ENCODE measurements at regions not wholly inside any gene's neighbourhood (a gene's known extent, or its start where the extent isn't known, plus 50 kb on each side); places are given as distances from the start of the nearest gene placed in this dataset.

GRCh38 chr5:117195076-117195475, 620.5 kb upstream of the SEMA6A start:
- no peaks in the 10 kb centered on the region for H3K4me1 ChIP-seq (ENCODE audit: control insufficient read depth in 2 of 2, insufficient read depth in 2 of 2, low read length in 1 of 2)

DNA sequence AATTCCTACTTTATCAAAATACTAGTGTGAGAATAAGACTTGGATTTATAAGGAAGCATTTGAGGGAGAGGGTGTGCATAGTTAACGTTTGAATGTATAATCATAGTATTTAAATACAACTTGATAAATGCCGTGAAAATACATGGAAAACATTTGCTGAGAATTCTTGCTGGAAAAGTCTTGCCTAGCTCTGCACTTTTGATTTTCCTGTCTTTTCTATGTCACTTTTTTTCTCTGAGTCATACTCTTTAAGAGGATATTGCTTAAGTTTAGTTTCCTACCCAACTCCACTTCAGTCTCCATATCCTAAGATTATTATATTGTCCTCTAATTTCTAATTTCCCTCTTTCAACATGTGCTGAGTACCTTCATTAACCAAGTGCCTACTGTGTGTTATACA, 616.6 kb upstream of the SEMA6A start:
- no peak overlapping the region for H3K4me3 ChIP-seq (ENCODE audit: low read depth in 1 of 2, low read length in 2 of 2)
- 80 to 84% methylated on average over 2 of the region's 2 CpGs for WGBS, 2 donors
- H3K27ac ChIP-seq (ENCODE audit: low read depth in 2 of 2, low read length in 1 of 2): no peak overlapping the region
- H3K27me3 ChIP-seq (ENCODE audit: control insufficient read depth in 1 of 2, insufficient read depth in 2 of 2, low read length in 2 of 2): no peaks in the 10 kb centered on the region
- H3K36me3 ChIP-seq (ENCODE audit: control insufficient read depth in 2 of 2, insufficient read depth in 2 of 2, low read length in 1 of 2): no peaks in the 10 kb centered on the region
- H3K4me1 ChIP-seq (ENCODE audit: control insufficient read depth in 2 of 2, insufficient read depth in 2 of 2, low read length in 1 of 2): no peaks in the 10 kb centered on the region
- no peaks in the 10 kb centered on the region for H3K9me3 ChIP-seq (ENCODE audit: control insufficient read depth in 2 of 2, insufficient read depth in 1 of 2, low read depth in 1 of 2, low read length in 1 of 2)

More at GRCh38 chr5:117195076-117195475, 620.5 kb upstream of the SEMA6A start:
- H3K9me3 ChIP-seq (ENCODE audit: control insufficient read depth in 2 of 2, insufficient read depth in 1 of 2, low read depth in 1 of 2, low read length in 1 of 2): no peaks in the 10 kb centered on the region
- H3K36me3 ChIP-seq (ENCODE audit: control insufficient read depth in 2 of 2, insufficient read depth in 2 of 2, low read length in 1 of 2): no peaks in the 10 kb centered on the region
- H3K4me3 ChIP-seq (ENCODE audit: low read depth in 1 of 2, low read length in 2 of 2): no peak overlapping the region
- no peaks in the 10 kb centered on the region for H3K27me3 ChIP-seq (ENCODE audit: control insufficient read depth in 1 of 2, insufficient read depth in 2 of 2, low read length in 2 of 2)
- no peak overlapping the region for H3K27ac ChIP-seq (ENCODE audit: low read depth in 2 of 2, low read length in 1 of 2)

DNA sequence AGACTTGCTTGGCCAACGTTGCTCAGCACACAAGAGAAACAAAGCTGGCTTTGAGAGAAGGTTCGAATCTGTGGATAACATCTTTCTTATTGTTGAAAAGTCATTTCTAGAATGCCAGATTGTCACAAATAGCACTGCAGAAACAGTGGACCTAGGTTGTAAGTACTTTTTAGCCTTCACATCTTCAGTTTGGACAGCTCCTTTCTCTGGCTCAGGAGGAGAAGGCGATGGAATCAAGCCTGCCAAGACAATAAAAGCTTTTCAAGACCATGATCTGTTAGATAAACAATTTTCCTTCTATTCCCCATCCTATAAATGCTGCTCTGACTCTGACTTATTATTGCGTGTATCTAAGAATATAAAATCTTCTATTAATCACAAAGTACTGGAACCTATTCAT, 615.2 kb upstream of the SEMA6A start:
- 62 to 70% methylated on average over 4 of the region's 4 CpGs for WGBS, 2 donors
- H3K4me3 ChIP-seq (ENCODE audit: low read depth in 1 of 2, low read length in 2 of 2): no peak overlapping the region
- H3K4me1 ChIP-seq (ENCODE audit: control insufficient read depth in 2 of 2, insufficient read depth in 2 of 2, low read length in 1 of 2): no peaks in the 10 kb centered on the region
- H3K27me3 ChIP-seq (ENCODE audit: control insufficient read depth in 1 of 2, insufficient read depth in 2 of 2, low read length in 2 of 2): no peaks in the 10 kb centered on the region
- no peaks in the 10 kb centered on the region for H3K9me3 ChIP-seq (ENCODE audit: control insufficient read depth in 2 of 2, insufficient read depth in 1 of 2, low read depth in 1 of 2, low read length in 1 of 2)
- H3K36me3 ChIP-seq (ENCODE audit: control insufficient read depth in 2 of 2, insufficient read depth in 2 of 2, low read length in 1 of 2): no peaks in the 10 kb centered on the region
- no peak overlapping the region for H3K27ac ChIP-seq (ENCODE audit: low read depth in 2 of 2, low read length in 1 of 2)

GRCh38 chr5:117188211-117188610, 613.6 kb upstream of the SEMA6A start:
- Histone ChIP-seq H3K4me3 (ENCODE audit: low read depth in 1 of 2, low read length in 2 of 2) (no peak overlapping the region), H3K27ac (ENCODE audit: low read depth in 2 of 2, low read length in 1 of 2) (no peak overlapping the region), H3K4me1 (ENCODE audit: control insufficient read depth in 2 of 2, insufficient read depth in 2 of 2, low read length in 1 of 2) (no peaks in the 10 kb centered on the region), H3K36me3 (ENCODE audit: control insufficient read depth in 2 of 2, insufficient read depth in 2 of 2, low read length in 1 of 2) (no peaks in the 10 kb centered on the region), H3K9me3 (ENCODE audit: control insufficient read depth in 2 of 2, insufficient read depth in 1 of 2, low read depth in 1 of 2, low read length in 1 of 2) (no peaks in the 10 kb centered on the region), H3K27me3 (ENCODE audit: control insufficient read depth in 1 of 2, insufficient read depth in 2 of 2, low read length in 2 of 2) (no peaks in the 10 kb centered on the region)
- WGBS, 2 donors: 14% methylated on average over 1 of the region's 1 CpG

- Histone ChIP-seq H3K4me3 (ENCODE audit: low read depth in 1 of 2, low read length in 2 of 2) (no peak overlapping the region), H3K36me3 (ENCODE audit: control insufficient read depth in 2 of 2, insufficient read depth in 2 of 2, low read length in 1 of 2) (no peaks in the 10 kb centered on the region), H3K4me1 (ENCODE audit: control insufficient read depth in 2 of 2, insufficient read depth in 2 of 2, low read length in 1 of 2) (no peaks in the 10 kb centered on the region), H3K27ac (ENCODE audit: low read depth in 2 of 2, low read length in 1 of 2) (no peak overlapping the region), H3K27me3 (ENCODE audit: control insufficient read depth in 1 of 2, insufficient read depth in 2 of 2, low read length in 2 of 2) (no peaks in the 10 kb centered on the region), H3K9me3 (ENCODE audit: control insufficient read depth in 2 of 2, insufficient read depth in 1 of 2, low read depth in 1 of 2, low read length in 1 of 2) (no peaks in the 10 kb centered on the region)
- 78% methylated on average over 3 of the region's 3 CpGs for WGBS, 2 donors
These were observed 612.1 kb upstream of the SEMA6A start for GRCh38 chr5:117186751-117187150.

- no peak overlapping the region for H3K27ac ChIP-seq (ENCODE audit: low read depth in 2 of 2, low read length in 1 of 2)
- H3K4me3 ChIP-seq (ENCODE audit: low read depth in 1 of 2, low read length in 2 of 2): no peak overlapping the region
- 72 to 81% methylated on average over 2 of the region's 2 CpGs for WGBS, 2 donors
These were observed 608.7 kb upstream of the SEMA6A start for GRCh38 chr5:117183326-117183725.

DNA sequence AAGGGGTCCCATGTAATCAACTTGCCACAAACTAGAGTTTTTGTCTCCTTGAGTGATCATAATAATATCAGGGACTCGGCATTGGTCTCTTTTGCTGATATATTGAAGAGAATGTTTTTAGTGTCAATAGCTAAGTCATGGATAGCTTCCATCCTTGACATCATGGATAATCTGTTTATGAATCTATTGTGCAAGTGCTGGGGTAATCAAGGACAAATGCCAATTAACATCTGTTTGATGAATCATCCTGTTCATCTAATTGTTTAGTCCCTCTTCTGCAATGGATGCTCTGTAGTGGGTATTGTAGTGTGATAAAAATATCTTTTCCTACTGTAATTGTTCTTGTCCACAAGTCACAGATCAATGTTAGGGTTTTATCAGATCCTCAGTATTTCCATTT, 607.5 kb upstream of the SEMA6A start:
- H3K36me3 ChIP-seq (ENCODE audit: control insufficient read depth in 2 of 2, insufficient read depth in 2 of 2, low read length in 1 of 2): no peaks in the 10 kb centered on the region
- WGBS, 2 donors: 81 to 82% methylated on average over 1 of the region's 1 CpG
- no peaks in the 10 kb centered on the region for H3K27me3 ChIP-seq (ENCODE audit: control insufficient read depth in 1 of 2, insufficient read depth in 2 of 2, low read length in 2 of 2)
- H3K9me3 ChIP-seq (ENCODE audit: control insufficient read depth in 2 of 2, insufficient read depth in 1 of 2, low read depth in 1 of 2, low read length in 1 of 2): no peaks in the 10 kb centered on the region
- no peak overlapping the region for H3K27ac ChIP-seq (ENCODE audit: low read depth in 2 of 2, low read length in 1 of 2)
- H3K4me3 ChIP-seq (ENCODE audit: low read depth in 1 of 2, low read length in 2 of 2): no peak overlapping the region
- H3K4me1 ChIP-seq (ENCODE audit: control insufficient read depth in 2 of 2, insufficient read depth in 2 of 2, low read length in 1 of 2): no peaks in the 10 kb centered on the region

More at GRCh38 chr5:117183326-117183725, 608.7 kb upstream of the SEMA6A start:
- Histone ChIP-seq H3K4me1 (ENCODE audit: control insufficient read depth in 2 of 2, insufficient read depth in 2 of 2, low read length in 1 of 2) (no peaks in the 10 kb centered on the region), H3K36me3 (ENCODE audit: control insufficient read depth in 2 of 2, insufficient read depth in 2 of 2, low read length in 1 of 2) (no peaks in the 10 kb centered on the region), H3K9me3 (ENCODE audit: control insufficient read depth in 2 of 2, insufficient read depth in 1 of 2, low read depth in 1 of 2, low read length in 1 of 2) (no peaks in the 10 kb centered on the region), H3K27me3 (ENCODE audit: control insufficient read depth in 1 of 2, insufficient read depth in 2 of 2, low read length in 2 of 2) (no peaks in the 10 kb centered on the region)

- Histone ChIP-seq H3K27ac (ENCODE audit: low read depth in 2 of 2, low read length in 1 of 2) (no peak overlapping the region), H3K4me1 (ENCODE audit: control insufficient read depth in 2 of 2, insufficient read depth in 2 of 2, low read length in 1 of 2) (no peaks in the 10 kb centered on the region), H3K9me3 (ENCODE audit: control insufficient read depth in 2 of 2, insufficient read depth in 1 of 2, low read depth in 1 of 2, low read length in 1 of 2) (no peaks in the 10 kb centered on the region), H3K27me3 (ENCODE audit: control insufficient read depth in 1 of 2, insufficient read depth in 2 of 2, low read length in 2 of 2) (no peaks in the 10 kb centered on the region), H3K4me3 (ENCODE audit: low read depth in 1 of 2, low read length in 2 of 2) (no peak overlapping the region), H3K36me3 (ENCODE audit: control insufficient read depth in 2 of 2, insufficient read depth in 2 of 2, low read length in 1 of 2) (no peaks in the 10 kb centered on the region)
- 80 to 95% methylated on average over 1 of the region's 1 CpG for WGBS, 2 donors
These were observed 602.7 kb upstream of the SEMA6A start for GRCh38 chr5:117177302-117177701.

GRCh38 chr5:117165068-117165467, 590.4 kb upstream of the SEMA6A start:
- 95 to 97% methylated on average over 4 of the region's 4 CpGs for WGBS, 2 donors
- H3K27me3 ChIP-seq (ENCODE audit: control insufficient read depth in 1 of 2, insufficient read depth in 2 of 2, low read length in 2 of 2): no peaks in the 10 kb centered on the region

GRCh38 chr5:117161718-117162335, 587.2 kb upstream of the SEMA6A start:
- Histone ChIP-seq H3K27ac (ENCODE audit: low read depth in 2 of 2, low read length in 1 of 2) (no peak overlapping the region), H3K4me1 (ENCODE audit: control insufficient read depth in 2 of 2, insufficient read depth in 2 of 2, low read length in 1 of 2) (no peaks in the 10 kb centered on the region), H3K4me3 (ENCODE audit: low read depth in 1 of 2, low read length in 2 of 2) (no peak overlapping the region), H3K27me3 (ENCODE audit: control insufficient read depth in 1 of 2, insufficient read depth in 2 of 2, low read length in 2 of 2) (no peaks in the 10 kb centered on the region), H3K9me3 (ENCODE audit: control insufficient read depth in 2 of 2, insufficient read depth in 1 of 2, low read depth in 1 of 2, low read length in 1 of 2) (no peaks in the 10 kb centered on the region), H3K36me3 (ENCODE audit: control insufficient read depth in 2 of 2, insufficient read depth in 2 of 2, low read length in 1 of 2) (no peaks in the 10 kb centered on the region)
- WGBS, 2 donors: 64 to 75% methylated on average over 7 of the region's 7 CpGs

More at GRCh38 chr5:117165068-117165467, 590.4 kb upstream of the SEMA6A start:
- Histone ChIP-seq H3K4me1 (ENCODE audit: control insufficient read depth in 2 of 2, insufficient read depth in 2 of 2, low read length in 1 of 2) (no peaks in the 10 kb centered on the region), H3K27ac (ENCODE audit: low read depth in 2 of 2, low read length in 1 of 2) (no peak overlapping the region), H3K9me3 (ENCODE audit: control insufficient read depth in 2 of 2, insufficient read depth in 1 of 2, low read depth in 1 of 2, low read length in 1 of 2) (no peaks in the 10 kb centered on the region), H3K4me3 (ENCODE audit: low read depth in 1 of 2, low read length in 2 of 2) (no peak overlapping the region), H3K36me3 (ENCODE audit: control insufficient read depth in 2 of 2, insufficient read depth in 2 of 2, low read length in 1 of 2) (no peaks in the 10 kb centered on the region)
